ENCODE measurements at regions not wholly inside any gene's neighbourhood (a gene's known extent, or its start where the extent isn't known, plus 50 kb on each side); places are given as distances from the start of the nearest gene placed in this dataset.

DNA sequence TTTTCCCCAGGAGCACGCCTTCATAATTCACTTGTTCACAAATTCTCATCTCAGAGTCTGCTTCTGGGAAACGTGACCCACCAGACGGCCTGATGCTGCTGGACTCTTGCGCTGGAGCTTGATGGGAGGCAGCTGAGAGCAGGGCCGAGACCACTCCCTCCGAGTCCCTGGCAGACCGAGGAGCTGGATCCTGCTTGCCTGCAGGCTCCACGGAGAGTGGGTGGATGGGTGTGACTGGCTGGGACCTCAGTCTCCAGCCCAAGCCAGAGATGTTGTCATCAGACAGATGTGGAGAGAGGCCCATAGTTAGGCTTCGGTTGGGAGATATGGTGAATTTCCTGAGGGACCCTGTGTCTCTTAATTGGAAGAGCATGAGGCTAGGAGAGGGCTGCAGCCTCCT lies 76.4 kb downstream of the TSN start (continued):
- TF ChIP-seq, protein P1, sequence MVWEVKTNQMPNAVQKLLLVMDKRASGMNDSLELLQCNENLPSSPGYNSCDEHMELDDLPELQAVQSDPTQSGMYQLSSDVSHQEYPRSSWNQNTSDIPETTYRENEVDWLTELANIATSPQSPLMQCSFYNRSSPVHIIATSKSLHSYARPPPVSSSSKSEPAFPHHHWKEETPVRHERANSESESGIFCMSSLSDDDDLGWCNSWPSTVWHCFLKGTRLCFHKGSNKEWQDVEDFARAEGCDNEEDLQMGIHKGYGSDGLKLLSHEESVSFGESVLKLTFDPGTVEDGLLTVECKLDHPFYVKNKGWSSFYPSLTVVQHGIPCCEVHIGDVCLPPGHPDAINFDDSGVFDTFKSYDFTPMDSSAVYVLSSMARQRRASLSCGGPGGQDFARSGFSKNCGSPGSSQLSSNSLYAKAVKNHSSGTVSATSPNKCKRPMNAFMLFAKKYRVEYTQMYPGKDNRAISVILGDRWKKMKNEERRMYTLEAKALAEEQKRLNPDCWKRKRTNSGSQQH (CRISPR knock-in tag; IDR thresholded peaks at IDR 0.05), result no peak
- no peak for TF ChIP-seq HMGN3 (IDR thresholded peaks at IDR 0.05; ENCODE audit: borderline replicate concordance, extremely low read depth, insufficient read length, low read depth, low read length)
- TF ChIP-seq, protein P2, sequence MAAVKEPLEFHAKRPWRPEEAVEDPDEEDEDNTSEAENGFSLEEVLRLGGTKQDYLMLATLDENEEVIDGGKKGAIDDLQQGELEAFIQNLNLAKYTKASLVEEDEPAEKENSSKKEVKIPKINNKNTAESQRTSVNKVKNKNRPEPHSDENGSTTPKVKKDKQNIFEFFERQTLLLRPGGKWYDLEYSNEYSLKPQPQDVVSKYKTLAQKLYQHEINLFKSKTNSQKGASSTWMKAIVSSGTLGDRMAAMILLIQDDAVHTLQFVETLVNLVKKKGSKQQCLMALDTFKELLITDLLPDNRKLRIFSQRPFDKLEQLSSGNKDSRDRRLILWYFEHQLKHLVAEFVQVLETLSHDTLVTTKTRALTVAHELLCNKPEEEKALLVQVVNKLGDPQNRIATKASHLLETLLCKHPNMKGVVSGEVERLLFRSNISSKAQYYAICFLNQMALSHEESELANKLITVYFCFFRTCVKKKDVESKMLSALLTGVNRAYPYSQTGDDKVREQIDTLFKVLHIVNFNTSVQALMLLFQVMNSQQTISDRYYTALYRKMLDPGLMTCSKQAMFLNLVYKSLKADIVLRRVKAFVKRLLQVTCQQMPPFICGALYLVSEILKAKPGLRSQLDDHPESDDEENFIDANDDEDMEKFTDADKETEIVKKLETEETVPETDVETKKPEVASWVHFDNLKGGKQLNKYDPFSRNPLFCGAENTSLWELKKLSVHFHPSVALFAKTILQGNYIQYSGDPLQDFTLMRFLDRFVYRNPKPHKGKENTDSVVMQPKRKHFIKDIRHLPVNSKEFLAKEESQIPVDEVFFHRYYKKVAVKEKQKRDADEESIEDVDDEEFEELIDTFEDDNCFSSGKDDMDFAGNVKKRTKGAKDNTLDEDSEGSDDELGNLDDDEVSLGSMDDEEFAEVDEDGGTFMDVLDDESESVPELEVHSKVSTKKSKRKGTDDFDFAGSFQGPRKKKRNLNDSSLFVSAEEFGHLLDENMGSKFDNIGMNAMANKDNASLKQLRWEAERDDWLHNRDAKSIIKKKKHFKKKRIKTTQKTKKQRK (IDR thresholded peaks at IDR 0.05; ENCODE audit: borderline replicate concordance, low read depth, low read length), result no peak
- TF ChIP-seq TAF7 (tag; IDR thresholded peaks at IDR 0.05), result no peak
- TF ChIP-seq, protein P3, sequence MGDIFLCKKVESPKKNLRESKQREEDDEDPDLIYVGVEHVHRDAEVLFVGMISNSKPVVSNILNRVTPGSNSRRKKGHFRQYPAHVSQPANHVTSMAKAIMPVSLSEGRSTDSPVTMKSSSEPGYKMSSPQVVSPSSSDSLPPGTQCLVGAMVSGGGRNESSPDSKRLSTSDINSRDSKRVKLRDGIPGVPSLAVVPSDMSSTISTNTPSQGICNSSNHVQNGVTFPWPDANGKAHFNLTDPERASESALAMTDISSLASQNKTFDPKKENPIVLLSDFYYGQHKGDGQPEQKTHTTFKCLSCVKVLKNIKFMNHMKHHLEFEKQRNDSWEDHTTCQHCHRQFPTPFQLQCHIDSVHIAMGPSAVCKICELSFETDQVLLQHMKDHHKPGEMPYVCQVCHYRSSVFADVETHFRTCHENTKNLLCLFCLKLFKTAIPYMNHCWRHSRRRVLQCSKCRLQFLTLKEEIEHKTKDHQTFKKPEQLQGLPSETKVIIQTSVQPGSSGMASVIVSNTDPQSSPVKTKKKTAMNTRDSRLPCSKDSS (IDR thresholded peaks at IDR 0.05; ENCODE audit: low read depth, partially characterized antibody), result no peak
- no peak for TF ChIP-seq ASH1L (IDR thresholded peaks at IDR 0.05; ENCODE audit: borderline replicate concordance, low read depth, partially characterized antibody)
- TF ChIP-seq NONO (IDR thresholded peaks at IDR 0.05; ENCODE audit: low read depth in 2 of 2, low read length in 1 of 2), result no peak
- TF ChIP-seq KAT8 (IDR thresholded peaks at IDR 0.05; ENCODE audit: low read depth), result no peak
- no peak for TF ChIP-seq JUND (IDR thresholded peaks at IDR 0.05; ENCODE audit: borderline replicate concordance, low read depth, low read length)
- TF ChIP-seq JUND (tag; IDR thresholded peaks at IDR 0.05; ENCODE audit: borderline replicate concordance, low read depth, low read length), result no peak
- TF ChIP-seq FUS (optimal IDR thresholded peaks at IDR 0.05; ENCODE audit: low read depth, low read length), result no peak
